ENCODE measurements at regions not wholly inside any gene's neighbourhood (a gene's known extent, or its start where the extent isn't known, plus 50 kb on each side); places are given as distances from the start of the nearest gene placed in this dataset.

- Histone ChIP-seq H3K9me3 (ENCODE audit: control insufficient read depth, low read depth, low read length) (no peaks in the 10 kb centered on the region), H3K4me2 (ENCODE audit: insufficient read depth, insufficient read length, low read length) (no peak overlapping the region), H2AFZ (ENCODE audit: low read length) (no peak overlapping the region), H3K23me2 (ENCODE audit: insufficient read length, low read depth, low read length, poor library complexity, severe bottlenecking) (no peaks in the 10 kb centered on the region), H3K23ac (ENCODE audit: insufficient read length, low read depth, low read length) (no peak overlapping the region), H3K27ac (ENCODE audit: insufficient read length, low read depth, low read length) (no peak overlapping the region), H4K20me1 (ENCODE audit: control insufficient read depth, insufficient read depth, insufficient read length) (no peaks in the 10 kb centered on the region), H2BK15ac (ENCODE audit: low read depth, low read length) (no peak overlapping the region), H3K79me1 (ENCODE audit: insufficient read depth, low read depth, low read length, poor library complexity, severe bottlenecking) (no peaks in the 10 kb centered on the region), H3K9ac (ENCODE audit: extremely low read depth, insufficient read length, low read length) (no peak overlapping the region), H3K27me3 (ENCODE audit: insufficient read depth, low read length) (no peaks in the 10 kb centered on the region), H3T11ph (ENCODE audit: low read length) (no peak overlapping the region), H3K14ac (ENCODE audit: insufficient read depth, low read length) (no peak overlapping the region), H3K56ac (ENCODE audit: insufficient read length, low read depth, low read length) (no peak overlapping the region), H2BK5ac (ENCODE audit: insufficient read length, low read length) (no peak overlapping the region), H3K79me2 (ENCODE audit: insufficient read depth, low read length) (no peaks in the 10 kb centered on the region), H4K5ac (ENCODE audit: insufficient read length, low read depth, low read length) (no peak overlapping the region), H2BK20ac (ENCODE audit: low read depth, low read length, poor library complexity, severe bottlenecking) (no peak overlapping the region), H4K8ac (replicated peaks; ENCODE audit: insufficient read length, low read depth, low read length) (no peak overlapping the region), H4K91ac (ENCODE audit: insufficient read length, low read depth, low read length) (no peak overlapping the region), H3K4me1 (ENCODE audit: insufficient read depth, low read length) (no peaks in the 10 kb centered on the region), H2BK120ac (ENCODE audit: low read depth, low read length, poor library complexity, severe bottlenecking) (no peak overlapping the region), H2AK5ac (ENCODE audit: insufficient read length, low read length) (no peak overlapping the region), H3K4ac (ENCODE audit: low read depth, low read length) (no peak overlapping the region), H3K18ac (ENCODE audit: insufficient read length, low read depth, low read length) (no peak overlapping the region), H2BK12ac (ENCODE audit: insufficient read length, low read depth, low read length) (no peak overlapping the region)
- Mint-ChIP-seq H3K4me1 (no peaks in the 10 kb centered on the region), H3K27ac (no peak overlapping the region), H3K27me3 (ENCODE audit: low read depth) (no peaks in the 10 kb centered on the region), H3K36me3 (ENCODE audit: insufficient read depth in 1 of 3, low read depth in 3 of 3) (no peaks in the 10 kb centered on the region), H3K9me3 (peaks cover 0 to 2% of the 10 kb centered on the region in 2 experiments; a peak in 1 of 5 replicates), H3K4me3 (no peak overlapping the region)
- no peak for DNase-seq
- WGBS (ENCODE audit: extremely low coverage, insufficient read length, low lambda C conversion rate), result no CpG with 5 or more reads among the region's 4 CpGs
- TF ChIP-seq CTCF (conservative IDR thresholded peaks at IDR 0.05), result peak; percentile 45
Measured at GRCh38 chr4:60463857-60464502, 736.1 kb upstream of the ADGRL3 start.

All from H9 (cell line).